ENCODE measurements at regions not wholly inside any gene's neighbourhood (a gene's known extent, or its start where the extent isn't known, plus 50 kb on each side); places are given as distances from the start of the nearest gene placed in this dataset.

GRCh38 chr1:88317396-88317795, 366.7 kb upstream of the PKN2 start:
- no peak for TF ChIP-seq MEF2A (IDR thresholded peaks at IDR 0.05; ENCODE audit: insufficient read depth, low read depth, low read length)
- TF ChIP-seq, protein P1, sequence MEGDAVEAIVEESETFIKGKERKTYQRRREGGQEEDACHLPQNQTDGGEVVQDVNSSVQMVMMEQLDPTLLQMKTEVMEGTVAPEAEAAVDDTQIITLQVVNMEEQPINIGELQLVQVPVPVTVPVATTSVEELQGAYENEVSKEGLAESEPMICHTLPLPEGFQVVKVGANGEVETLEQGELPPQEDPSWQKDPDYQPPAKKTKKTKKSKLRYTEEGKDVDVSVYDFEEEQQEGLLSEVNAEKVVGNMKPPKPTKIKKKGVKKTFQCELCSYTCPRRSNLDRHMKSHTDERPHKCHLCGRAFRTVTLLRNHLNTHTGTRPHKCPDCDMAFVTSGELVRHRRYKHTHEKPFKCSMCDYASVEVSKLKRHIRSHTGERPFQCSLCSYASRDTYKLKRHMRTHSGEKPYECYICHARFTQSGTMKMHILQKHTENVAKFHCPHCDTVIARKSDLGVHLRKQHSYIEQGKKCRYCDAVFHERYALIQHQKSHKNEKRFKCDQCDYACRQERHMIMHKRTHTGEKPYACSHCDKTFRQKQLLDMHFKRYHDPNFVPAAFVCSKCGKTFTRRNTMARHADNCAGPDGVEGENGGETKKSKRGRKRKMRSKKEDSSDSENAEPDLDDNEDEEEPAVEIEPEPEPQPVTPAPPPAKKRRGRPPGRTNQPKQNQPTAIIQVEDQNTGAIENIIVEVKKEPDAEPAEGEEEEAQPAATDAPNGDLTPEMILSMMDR (IDR thresholded peaks at IDR 0.05 in 2 of 3, conservative IDR thresholded peaks at IDR 0.05 in 1 of 3; ENCODE audit: control insufficient read depth in 2 of 3, extremely low read depth in 1 of 3, insufficient read depth in 1 of 3, low read depth in 3 of 3, low read length in 3 of 3), result no peak
- no peak for TF ChIP-seq SRF (IDR thresholded peaks at IDR 0.05; ENCODE audit: low read depth in 2 of 2, low read length in 2 of 2)
- no peak for TF ChIP-seq EZH2 (IDR thresholded peaks at IDR 0.05; ENCODE audit: borderline replicate concordance, control insufficient read depth, low read depth, low read length)
- TF ChIP-seq, protein P2, sequence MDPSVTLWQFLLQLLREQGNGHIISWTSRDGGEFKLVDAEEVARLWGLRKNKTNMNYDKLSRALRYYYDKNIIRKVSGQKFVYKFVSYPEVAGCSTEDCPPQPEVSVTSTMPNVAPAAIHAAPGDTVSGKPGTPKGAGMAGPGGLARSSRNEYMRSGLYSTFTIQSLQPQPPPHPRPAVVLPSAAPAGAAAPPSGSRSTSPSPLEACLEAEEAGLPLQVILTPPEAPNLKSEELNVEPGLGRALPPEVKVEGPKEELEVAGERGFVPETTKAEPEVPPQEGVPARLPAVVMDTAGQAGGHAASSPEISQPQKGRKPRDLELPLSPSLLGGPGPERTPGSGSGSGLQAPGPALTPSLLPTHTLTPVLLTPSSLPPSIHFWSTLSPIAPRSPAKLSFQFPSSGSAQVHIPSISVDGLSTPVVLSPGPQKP (IDR thresholded peaks at IDR 0.05; ENCODE audit: low read depth, low read length), result no peak
- TF ChIP-seq POLR2A (IDR thresholded peaks at IDR 0.05; ENCODE audit: low read depth, low read length), result no peak
- TF ChIP-seq SMC3 (IDR thresholded peaks at IDR 0.05; ENCODE audit: borderline replicate concordance, low read length), result no peak
- TF ChIP-seq SP1 (IDR thresholded peaks at IDR 0.05; ENCODE audit: low read depth, low read length), result no peak
- TF ChIP-seq, protein P3, sequence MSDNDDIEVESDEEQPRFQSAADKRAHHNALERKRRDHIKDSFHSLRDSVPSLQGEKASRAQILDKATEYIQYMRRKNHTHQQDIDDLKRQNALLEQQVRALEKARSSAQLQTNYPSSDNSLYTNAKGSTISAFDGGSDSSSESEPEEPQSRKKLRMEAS (IDR thresholded peaks at IDR 0.05; ENCODE audit: low read depth, low read length), result no peak
- TF ChIP-seq YY1 (IDR thresholded peaks at IDR 0.05; ENCODE audit: low read depth, low read length), result no peak
- TF ChIP-seq ZNF207 (IDR thresholded peaks at IDR 0.05; ENCODE audit: borderline replicate concordance), result no peak

Measured in GM12878 (cell line).